ENCODE measurements at regions not wholly inside any gene's neighbourhood (a gene's known extent, or its start where the extent isn't known, plus 50 kb on each side); places are given as distances from the start of the nearest gene placed in this dataset.

DNA sequence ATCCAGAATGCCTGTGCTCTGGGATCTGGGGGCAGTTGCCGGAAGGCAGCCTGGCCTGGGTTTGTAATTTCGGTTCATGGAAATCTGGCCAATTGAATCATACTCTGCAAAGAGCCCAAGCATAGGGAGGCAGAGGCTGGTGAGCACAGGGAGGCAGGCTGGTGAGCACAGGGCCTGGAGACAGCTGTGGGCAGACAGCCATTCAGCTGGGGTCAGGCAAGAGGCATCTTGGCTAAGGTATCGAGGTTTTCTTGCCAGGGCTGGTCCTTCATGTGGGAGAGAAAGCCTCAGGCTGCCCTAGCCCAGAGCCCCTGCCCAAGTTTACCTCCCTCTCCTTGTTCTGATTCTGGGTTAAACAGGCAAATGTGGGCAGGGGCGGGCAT, 63.7 kb upstream of the BAIAP2L1 start:
- DNase-seq (ENCODE audit: low read depth in 2 of 2), result no peak

DNA sequence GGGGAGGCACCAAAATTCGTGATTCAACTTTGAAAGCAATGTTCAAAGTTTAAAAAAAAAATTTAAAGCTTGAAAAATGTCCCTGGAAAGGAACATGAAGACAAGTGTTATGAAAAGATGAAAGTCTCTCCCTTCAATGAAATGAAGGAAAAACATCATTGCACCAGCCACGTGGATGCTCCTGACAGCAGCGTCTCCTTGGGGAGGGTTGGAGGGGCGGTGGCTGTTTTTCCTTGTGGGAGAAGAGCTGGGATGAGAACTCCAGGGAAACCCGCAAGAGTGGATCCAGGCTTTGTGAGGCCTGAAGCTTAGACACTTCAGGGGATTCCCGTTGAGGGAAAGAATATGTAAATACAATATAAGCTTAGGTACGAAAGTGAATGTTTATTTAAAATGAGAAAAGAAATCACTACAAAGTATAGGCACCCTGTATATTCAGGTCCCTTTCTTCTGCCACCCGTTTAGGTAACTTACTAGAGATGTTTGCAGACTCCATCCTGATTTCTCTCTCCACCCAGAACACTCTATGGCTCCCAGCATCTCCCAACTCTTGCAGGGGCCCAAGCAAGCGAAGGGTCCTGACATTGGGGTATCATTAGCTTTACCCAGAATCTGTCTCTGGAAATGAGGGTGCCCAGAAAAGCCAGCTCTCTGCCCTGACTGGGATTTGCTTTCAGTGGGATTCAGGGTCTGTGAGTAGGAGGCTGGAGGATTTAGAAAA, 63.1 kb upstream of the BAIAP2L1 start:
- no peak for DNase-seq (ENCODE audit: low read depth in 2 of 2)

DNA sequence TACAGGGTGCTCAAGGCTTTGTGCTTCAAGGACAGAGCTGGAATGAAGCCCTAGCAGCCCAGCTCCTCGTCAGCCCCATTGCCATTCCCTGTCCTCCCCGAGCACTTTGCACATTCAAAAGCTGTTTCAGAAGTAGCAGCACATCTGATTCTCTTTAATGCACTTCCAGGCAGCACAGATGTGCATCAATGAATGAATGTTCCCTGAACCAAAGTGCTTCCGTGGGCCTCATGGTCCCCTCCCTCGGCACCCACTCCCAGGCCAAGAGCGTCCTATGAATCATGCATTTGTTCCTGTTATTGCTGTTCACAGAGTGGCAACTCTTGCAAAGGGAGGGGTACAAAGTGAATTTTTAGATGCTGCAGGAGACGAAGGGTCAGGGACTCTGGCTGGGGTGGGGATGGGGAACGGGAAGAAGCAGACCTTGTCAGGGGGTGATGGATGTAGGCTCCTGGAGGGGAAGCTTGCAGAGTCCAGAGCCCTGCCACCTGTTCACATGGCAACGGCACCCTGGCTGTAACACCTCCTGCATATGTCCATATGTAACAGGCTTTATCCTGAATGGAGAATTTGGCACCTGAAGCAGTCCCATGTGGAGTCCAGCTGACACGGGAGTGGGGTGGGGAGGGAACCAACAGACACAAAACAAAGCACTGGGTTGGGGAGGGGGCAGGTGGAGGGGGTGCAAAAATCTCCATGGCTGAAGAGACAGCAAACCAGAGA, 62.2 kb upstream of the BAIAP2L1 start:
- DNase-seq (ENCODE audit: low read depth in 2 of 2), result no peak

DNA sequence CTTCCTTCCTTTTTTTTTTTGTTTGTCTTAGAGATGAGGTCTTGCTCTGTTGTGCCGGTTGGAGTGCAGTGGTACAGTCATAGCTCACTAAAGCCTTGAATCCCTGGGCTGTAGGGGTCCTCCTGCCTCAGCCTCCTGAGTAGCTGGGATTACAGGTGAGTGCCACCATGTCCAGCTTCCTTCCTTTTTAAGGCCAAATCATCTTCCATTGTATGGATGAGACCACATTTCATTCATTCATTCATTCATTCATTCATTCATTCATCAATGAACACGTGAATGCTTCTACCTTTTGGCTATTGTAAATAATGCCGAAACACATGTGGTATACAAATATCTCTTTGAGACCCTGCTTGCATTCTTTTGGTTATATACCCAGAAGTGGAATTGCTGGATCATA, 60.0 kb upstream of the BAIAP2L1 start:
- no peak for DNase-seq (ENCODE audit: low read depth in 2 of 2)

DNA sequence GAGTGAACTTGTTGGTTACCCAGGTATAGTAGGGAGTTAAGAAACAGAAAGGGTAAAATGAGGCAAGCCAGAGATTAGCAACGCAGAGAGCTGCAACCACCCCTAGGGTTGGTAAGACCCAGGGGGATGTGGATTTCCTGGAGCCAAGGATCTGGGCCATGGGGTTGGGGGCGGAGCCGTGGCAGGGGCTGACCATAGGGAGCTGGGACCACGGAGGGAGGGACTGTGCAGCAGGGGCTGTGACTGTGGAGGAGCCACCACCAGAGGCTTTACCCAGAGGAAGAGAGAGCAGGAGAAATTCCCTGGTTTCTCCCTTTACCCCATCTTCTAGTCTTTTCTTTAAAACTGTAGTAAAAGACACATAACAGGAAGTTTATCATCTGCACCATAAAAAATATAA, 58.6 kb upstream of the BAIAP2L1 start:
- no peak for DNase-seq (ENCODE audit: low read depth in 2 of 2)

DNA sequence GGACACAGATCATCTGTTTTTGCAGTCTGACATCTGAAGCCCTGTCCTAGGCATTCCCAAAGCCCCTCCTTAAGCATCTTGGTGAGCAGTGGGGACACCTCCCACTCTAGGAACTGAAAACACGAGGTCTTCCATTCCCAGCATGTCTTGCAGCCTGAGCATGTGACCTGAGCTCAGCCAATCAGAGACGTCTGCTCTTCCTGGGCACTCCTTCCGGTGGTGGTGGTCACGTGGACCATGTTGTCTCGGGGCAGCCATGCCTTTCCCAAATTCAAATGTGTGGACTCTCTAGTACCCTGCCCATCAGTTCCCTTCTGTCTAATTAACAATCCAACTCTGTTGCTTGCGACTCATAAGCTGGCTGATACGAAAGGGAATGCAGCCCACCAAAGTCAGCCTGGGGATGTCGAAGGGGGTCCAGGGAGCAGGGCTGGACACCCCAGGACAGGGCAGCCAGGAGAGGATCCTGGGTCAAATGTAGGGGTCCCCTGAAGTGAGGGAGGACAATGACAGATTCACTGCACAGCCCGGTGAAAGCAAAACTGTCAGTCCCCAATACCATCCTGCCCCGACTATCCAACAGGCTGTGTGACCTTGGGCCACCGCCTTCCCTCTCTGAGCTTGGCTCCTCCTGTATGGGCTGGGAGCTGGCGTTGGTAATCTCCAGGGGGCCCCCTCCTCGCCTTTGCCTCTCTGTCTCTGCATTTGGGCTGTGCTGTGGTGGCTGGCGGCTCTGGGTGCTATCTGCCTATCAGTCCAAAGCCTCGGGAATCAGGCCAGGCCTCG, 57.4 kb upstream of the BAIAP2L1 start:
- no peak for DNase-seq (ENCODE audit: low read depth in 2 of 2)

DNA sequence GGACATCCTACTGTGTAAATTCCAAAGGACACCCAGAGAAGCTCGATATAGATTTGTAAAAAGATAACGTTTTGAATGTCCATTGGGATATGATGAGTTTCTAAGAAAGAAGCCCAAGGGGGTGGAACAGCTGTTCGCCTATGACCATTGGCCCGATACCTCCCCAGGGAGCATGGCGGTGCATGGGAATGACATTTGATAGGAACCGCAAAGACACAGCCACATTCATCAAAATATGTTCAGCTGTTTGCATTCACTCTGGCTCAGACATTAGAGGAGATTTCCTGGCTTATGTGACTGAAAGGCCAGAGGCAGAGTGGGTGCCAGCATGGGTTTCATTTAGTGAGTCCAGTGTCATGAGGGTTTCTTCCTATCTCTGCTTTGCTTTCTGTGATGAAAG, 56.0 kb upstream of the BAIAP2L1 start:
- DNase-seq (ENCODE audit: low read depth in 2 of 2), result no peak

DNA sequence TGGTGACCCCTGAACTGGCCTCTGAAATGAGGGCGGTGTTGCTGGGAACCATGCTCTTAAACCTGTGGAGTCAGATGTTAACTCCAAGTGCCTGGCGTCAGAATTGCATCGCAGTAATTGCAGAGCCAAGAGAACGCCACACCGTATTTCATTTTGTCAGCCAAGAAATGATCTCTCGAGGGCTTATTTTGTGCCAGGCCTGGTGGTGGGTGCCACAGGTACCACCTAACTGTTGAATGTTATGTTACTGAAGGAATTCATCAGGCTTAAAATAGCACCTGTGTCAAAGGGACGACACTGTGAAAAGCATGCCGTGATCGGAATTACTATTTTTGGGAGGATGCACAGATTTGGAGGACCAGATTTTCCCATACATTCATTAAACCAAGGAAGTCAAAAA, 51.9 kb upstream of the BAIAP2L1 start:
- DNase-seq (ENCODE audit: low read depth in 2 of 2), result no peak

Measured in stimulated activated CD8-positive, alpha-beta memory T cell treated with anti-CD3 and anti-CD28 coated beads, Interleukin-2, amount 100 ng/mL, for 1 hour (primary cell).